MM.1S (cell line): ENCODE measurements at regions not wholly inside any gene's neighbourhood (a gene's known extent, or its start where the extent isn't known, plus 50 kb on each side); places are given as distances from the start of the nearest gene placed in this dataset.

ENCODE experiments used
- DNase-seq: peaks from one replicate; pipeline ENCODE4 v3.0.0-alpha.2; 2015
- H2AFZ ChIP-seq: fragments of 300-600 bp; sonication (generic); 2 replicates; pipeline ENCODE4 v1.6.0; 2016; ENCODE audit warnings: antibody characterized with exemption, low read length
- H3F3A ChIP-seq: fragments of 300-600 bp; sonication (generic); 2 replicates; pipeline ENCODE4 v1.6.1; 2016; ENCODE audit warnings: mild to moderate bottlenecking, antibody characterized with exemption, low read length, moderate library complexity, mixed read lengths; ENCODE audit not compliant: insufficient read depth
- H3K27ac ChIP-seq: fragments of 300-600 bp; sonication (generic); 2 replicates; pipeline ENCODE4 v1.5.1; 2016; ENCODE audit warnings: mild to moderate bottlenecking, low read length
- H3K27me3 ChIP-seq: fragments of 300-600 bp; sonication (generic); replicated peaks from 2 replicates; pipeline ENCODE4 v1.6.0; 2016; ENCODE audit warnings: low read length; ENCODE audit not compliant: insufficient read depth
- H3K36me3 ChIP-seq: fragments of 300-600 bp; sonication (generic); replicated peaks from 2 replicates; pipeline ENCODE4 v1.6.1; 2016; ENCODE audit warnings: mild to moderate bottlenecking, low read length, mixed read lengths; ENCODE audit not compliant: insufficient read depth
- H3K4me1 ChIP-seq: fragments of 300-600 bp; sonication (generic); 2 replicates; pipeline ENCODE4 v1.6.1; 2016; ENCODE audit warnings: low read length, mixed read lengths
- H3K4me2 ChIP-seq: fragments of 300-600 bp; sonication (generic); 2 replicates; pipeline ENCODE4 v1.6.0; 2016; ENCODE audit warnings: low read depth, low read length
- H3K4me3 ChIP-seq: fragments of 300-600 bp; sonication (generic); 2 replicates; pipeline ENCODE4 v1.5.1; 2016; ENCODE audit warnings: low read length, mixed read lengths
- H3K79me2 ChIP-seq: fragments of 300-600 bp; sonication (generic); 2 replicates; pipeline ENCODE4 v1.6.1; 2016; ENCODE audit warnings: mixed run types, low read length, mixed read lengths
- H3K9ac ChIP-seq: fragments of 300-600 bp; sonication (generic); 2 replicates; pipeline ENCODE4 v1.6.1; 2016; ENCODE audit warnings: low read length, mixed read lengths
- H3K9me2 ChIP-seq: fragments of 300-600 bp; sonication (generic); replicated peaks from 2 replicates; pipeline ENCODE4 v1.6.1; 2016; ENCODE audit warnings: mild to moderate bottlenecking, low read length, mixed read lengths; ENCODE audit not compliant: insufficient read depth
- H3K9me3 ChIP-seq: fragments of 300-600 bp; sonication (generic); replicated peaks from 2 replicates; pipeline ENCODE4 v1.6.1; 2016; ENCODE audit warnings: mild to moderate bottlenecking, low read length, mixed read lengths; ENCODE audit not compliant: insufficient read depth
- H4K20me1 ChIP-seq: fragments of 300-600 bp; sonication (generic); 2 replicates; pipeline ENCODE4 v1.6.1; 2016; ENCODE audit warnings: mild to moderate bottlenecking, low read length, moderate library complexity, mixed read lengths; ENCODE audit not compliant: insufficient read depth
- CTCF ChIP-seq: fragments of 300-600 bp; sonication (generic); IDR thresholded peaks from 2 replicates; pipeline ENCODE4 v1.5.1; 2016; ENCODE audit warnings: antibody characterized with exemption, low read length, mixed read lengths
- EZH2 ChIP-seq: fragments of 300-600 bp; sonication (generic); optimal IDR thresholded peaks from 2 replicates; pipeline ENCODE3; 2017; ENCODE audit warnings: low read depth, mild to moderate bottlenecking, antibody characterized with exemption, low read length, mixed read lengths
- EZH2phosphoT487 ChIP-seq: fragments of 300-600 bp; sonication (generic); IDR thresholded peaks from 2 replicates; pipeline ENCODE4 v1.6.1; 2018; ENCODE audit warnings: antibody characterized with exemption, low read length

- Histone ChIP-seq H3K36me3 (no peaks in the 10 kb centered on the region), H3K79me2 (no peaks in the 10 kb centered on the region), H3K4me1 (no peaks in the 10 kb centered on the region), H3K9me2 (no peaks in the 10 kb centered on the region), H3K9ac (no peak overlapping the region), H3F3A (no peaks in the 10 kb centered on the region), H4K20me1 (no peaks in the 10 kb centered on the region), H3K4me3 (no peak overlapping the region), H3K4me2 (no peak overlapping the region), H3K27me3 (no peaks in the 10 kb centered on the region), H3K27ac (no peak overlapping the region), H2AFZ (no peak overlapping the region), H3K9me3 (no peaks in the 10 kb centered on the region)
- no peak for DNase-seq
- TF ChIP-seq EZH2, result no peak
Measured at GRCh38 chr10:33749067-33749735, 414.7 kb upstream of the NRP1 start.

GRCh38 chr10:33746836-33747268, 412.4 kb upstream of the NRP1 start:
- no peak overlapping the region for H3K4me2 ChIP-seq
- no peaks in the 10 kb centered on the region for H4K20me1 ChIP-seq
- H3K4me1 ChIP-seq, result no peaks in the 10 kb centered on the region
- TF ChIP-seq EZH2phosphoT487, result no peak
- TF ChIP-seq EZH2, result no peak
- TF ChIP-seq CTCF, result no peak
- DNase-seq, result no peak
- no peak overlapping the region for H3K9ac ChIP-seq
- H3K27ac ChIP-seq, result no peak overlapping the region
- no peak overlapping the region for H2AFZ ChIP-seq
- H3K27me3 ChIP-seq, result no peaks in the 10 kb centered on the region
- H3F3A ChIP-seq, result no peaks in the 10 kb centered on the region
- no peaks in the 10 kb centered on the region for H3K79me2 ChIP-seq
- H3K36me3 ChIP-seq, result no peaks in the 10 kb centered on the region
- H3K4me3 ChIP-seq, result no peak overlapping the region
- H3K9me2 ChIP-seq, result no peaks in the 10 kb centered on the region
- H3K9me3 ChIP-seq, result no peaks in the 10 kb centered on the region

DNA sequence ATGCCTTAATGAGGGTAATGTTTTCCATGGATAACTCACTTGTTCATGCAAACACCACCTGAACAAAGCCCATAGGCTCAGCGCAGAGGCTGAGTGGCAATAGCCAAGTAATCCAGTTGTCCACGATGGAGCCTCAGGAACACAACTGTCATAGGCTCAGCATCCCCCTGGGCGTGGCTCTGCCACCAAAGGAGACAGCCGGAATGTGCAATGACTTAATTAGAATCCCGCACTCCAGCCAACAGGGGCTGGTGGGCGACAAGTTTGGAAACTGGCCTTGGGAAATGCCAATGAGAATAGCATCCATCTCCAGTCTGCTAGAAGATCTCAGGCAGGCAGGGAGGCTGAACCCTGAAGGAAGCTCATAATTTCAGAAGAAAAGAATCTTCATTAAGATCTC, 411.7 kb upstream of the NRP1 start:
- no peak for DNase-seq
- no peaks in the 10 kb centered on the region for H3K79me2 ChIP-seq
- no peak overlapping the region for H3K27ac ChIP-seq
- no peaks in the 10 kb centered on the region for H3F3A ChIP-seq
- H3K9ac ChIP-seq, result no peak overlapping the region
- H3K4me3 ChIP-seq, result no peak overlapping the region
- no peaks in the 10 kb centered on the region for H3K9me2 ChIP-seq
- H2AFZ ChIP-seq, result no peak overlapping the region
- no peaks in the 10 kb centered on the region for H3K4me1 ChIP-seq
- no peaks in the 10 kb centered on the region for H3K36me3 ChIP-seq
- H3K27me3 ChIP-seq, result no peaks in the 10 kb centered on the region
- no peaks in the 10 kb centered on the region for H4K20me1 ChIP-seq
- no peak overlapping the region for H3K4me2 ChIP-seq
- H3K9me3 ChIP-seq, result no peaks in the 10 kb centered on the region
- TF ChIP-seq EZH2phosphoT487, result no peak

DNA sequence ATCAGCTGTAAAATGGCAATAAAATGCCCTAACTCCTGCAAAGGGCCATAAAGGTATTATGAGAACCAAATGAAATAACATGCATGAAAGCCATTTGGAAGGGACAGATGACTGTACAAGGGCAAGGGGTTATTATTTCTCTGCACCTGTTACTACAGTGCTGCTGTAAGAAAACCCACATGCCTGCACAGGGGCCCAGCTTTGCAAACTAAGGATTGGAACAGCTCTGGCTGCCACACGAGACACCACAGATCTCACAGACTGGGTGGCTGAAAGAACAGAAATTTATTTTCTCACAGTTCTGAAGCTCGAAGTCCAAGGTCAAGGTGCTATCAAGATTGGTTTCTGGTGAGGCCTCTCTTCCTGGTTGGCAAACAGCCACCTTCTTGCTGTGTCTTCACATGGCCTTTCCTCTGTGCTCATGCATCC, 409.0 kb upstream of the NRP1 start:
- H3K9ac ChIP-seq, result no peak overlapping the region
- no peaks in the 10 kb centered on the region for H4K20me1 ChIP-seq
- H3K27ac ChIP-seq, result no peak overlapping the region
- no peaks in the 10 kb centered on the region for H3K79me2 ChIP-seq
- H3K36me3 ChIP-seq, result no peaks in the 10 kb centered on the region
- H3K4me2 ChIP-seq, result no peak overlapping the region
- H3K4me3 ChIP-seq, result no peak overlapping the region
- H3K4me1 ChIP-seq, result no peaks in the 10 kb centered on the region
- H3K9me2 ChIP-seq, result no peaks in the 10 kb centered on the region
- no peaks in the 10 kb centered on the region for H3K9me3 ChIP-seq
- no peak for DNase-seq
- no peaks in the 10 kb centered on the region for H3K27me3 ChIP-seq
- no peak overlapping the region for H2AFZ ChIP-seq
- no peaks in the 10 kb centered on the region for H3F3A ChIP-seq
- no peak for TF ChIP-seq CTCF
- no peak for TF ChIP-seq EZH2phosphoT487
- TF ChIP-seq EZH2, result no peak
